Endodermal cell (in vitro differentiated cells): ENCODE measurements at regions not wholly inside any gene's neighbourhood (a gene's known extent, or its start where the extent isn't known, plus 50 kb on each side); places are given as distances from the start of the nearest gene placed in this dataset.
A peak's percentile ranks its signal among the peaks of the same experiment; 100 is the strongest.

Experiments
- DNase-seq: peaks from one replicate; pipeline ENCODE4 v3.0.0-alpha.2; 2017
- H3K27ac ChIP-seq: 2 replicates; pipeline ENCODE4 v1.5.1; 2013; ENCODE audit warnings: mild to moderate bottlenecking, low read depth, low read length, moderate library complexity
- H3K27me3 ChIP-seq: 2 replicates; pipeline ENCODE4 v1.6.1; 2013; ENCODE audit warnings: mild to moderate bottlenecking, low read length, moderate library complexity; ENCODE audit not compliant: insufficient read depth, control insufficient read depth, poor library complexity, severe bottlenecking
- H3K36me3 ChIP-seq: 2 replicates; pipeline ENCODE4 v1.7.0; 2013; ENCODE audit warnings: mild to moderate bottlenecking, low read length, moderate library complexity; ENCODE audit not compliant: control insufficient read depth, insufficient read depth
- H3K4me1 ChIP-seq: one replicate; pipeline ENCODE4 v1.7.0; 2013; ENCODE audit warnings: low read length; ENCODE audit not compliant: control insufficient read depth, insufficient read depth
- H3K4me3 ChIP-seq: 2 replicates; pipeline ENCODE4 v1.5.1; 2013; ENCODE audit warnings: mild to moderate bottlenecking, low read length, moderate library complexity
- H3K9ac ChIP-seq: 2 replicates; pipeline ENCODE4 v1.6.1; 2013; ENCODE audit warnings: mild to moderate bottlenecking, low read length, moderate library complexity; ENCODE audit not compliant: poor library complexity, severe bottlenecking; ENCODE audit errors: extremely low read depth
- H3K9me3 ChIP-seq: 2 replicates; pipeline ENCODE4 v1.6.1; 2013; ENCODE audit warnings: mild to moderate bottlenecking, low read length, moderate library complexity; ENCODE audit not compliant: control insufficient read depth
- H3K27ac Mint-ChIP-seq: 2 replicates; pipeline ENCODE4 v1.8.0; 2020; ENCODE audit warnings: mixed read lengths
- H3K27me3 Mint-ChIP-seq: 2 replicates; pipeline ENCODE4 v1.8.0; 2021; ENCODE audit warnings: mild to moderate bottlenecking, mixed read lengths; ENCODE audit not compliant: insufficient read depth
- H3K36me3 Mint-ChIP-seq: 2 replicates; pipeline ENCODE4 v1.8.0; 2020; ENCODE audit warnings: low read depth, mixed read lengths
- H3K4me1 Mint-ChIP-seq: 2 replicates; pipeline ENCODE4 v1.8.0; 2020; ENCODE audit warnings: mixed read lengths
- H3K4me3 Mint-ChIP-seq: 2 replicates; pipeline ENCODE4 v1.8.0; 2020; ENCODE audit warnings: mild to moderate bottlenecking, moderate library complexity, mixed read lengths
- H3K9me3 Mint-ChIP-seq: 2 replicates; pipeline ENCODE4 v1.8.0; 2020; ENCODE audit warnings: mild to moderate bottlenecking, mixed read lengths
- WGBS, 2 experiments: methylation state at CpG; one replicate each; pipeline versions ENCODE4 v1.1.5 to v1.1.7; 2013; ENCODE audit warnings: missing lambda C conversion rate in 2 of 2, mixed read lengths in 1 of 2; ENCODE audit not compliant: insufficient coverage in 1 of 2, insufficient read length in 1 of 2; 5-methylcytosine and 5-hydroxymethylcytosine counted together
- TF ChIP-seq, protein P1 (sequence below): fragments of 200-600 bp; sonication (generic); conservative IDR thresholded peaks from 2 replicates; pipeline ENCODE4 v1.5.0; 2021; ENCODE audit warnings: antibody characterized with exemption, mild to moderate bottlenecking

DNA sequence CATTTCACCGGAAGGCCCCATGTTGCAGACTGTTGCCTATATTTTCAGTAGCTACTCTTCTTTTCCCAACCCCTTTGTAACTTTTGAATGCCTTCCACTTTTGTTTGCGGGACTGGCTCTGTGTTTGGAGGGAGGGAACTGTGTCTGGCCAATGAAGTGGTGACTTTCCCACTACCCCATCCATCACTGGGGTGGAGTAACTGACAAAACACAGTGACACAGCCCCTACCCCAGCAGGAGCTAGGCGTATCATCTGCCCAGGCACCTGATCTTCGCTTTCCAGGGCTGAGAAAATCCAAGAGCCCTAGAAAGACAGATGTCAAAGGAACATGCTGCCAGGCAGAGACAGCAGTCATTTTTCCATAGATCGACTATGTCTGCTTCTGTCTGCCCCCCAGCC lies 710.6 kb upstream of the CELF2 start:
- H3K36me3 Mint-ChIP-seq, result no peaks in the 10 kb centered on the region
- no peaks in the 10 kb centered on the region for H3K9me3 Mint-ChIP-seq
- no peak overlapping the region for H3K27ac Mint-ChIP-seq

DNA sequence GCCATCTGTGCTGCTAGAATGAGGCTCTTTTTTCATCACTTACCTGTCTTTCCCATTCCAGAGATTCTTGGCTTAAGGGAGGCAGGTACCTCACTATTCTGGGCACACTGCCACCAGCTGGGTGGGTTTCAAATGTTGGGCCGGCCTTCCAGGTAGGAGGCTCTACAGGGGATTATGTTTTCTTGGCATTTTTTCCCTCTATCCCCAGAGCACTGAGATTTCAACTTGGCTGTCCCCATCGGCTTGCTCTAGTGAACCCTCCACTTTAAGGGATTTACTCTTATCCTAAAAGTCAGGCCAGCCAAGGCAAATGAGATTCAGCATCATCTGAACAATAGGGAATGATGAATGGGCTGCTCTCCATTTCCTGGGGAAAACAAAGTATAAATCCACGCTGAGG lies 710.1 kb upstream of the CELF2 start:
- Mint-ChIP-seq H3K4me1 (peaks cover 7% of the 10 kb centered on the region), H3K27ac (no peak overlapping the region), H3K9me3 (no peaks in the 10 kb centered on the region), H3K27me3 (no peaks in the 10 kb centered on the region), H3K36me3 (no peaks in the 10 kb centered on the region), H3K4me3 (no peak overlapping the region)
- Histone ChIP-seq H3K9ac (no peak overlapping the region), H3K27me3 (no peaks in the 10 kb centered on the region), H3K4me1 (no peaks in the 10 kb centered on the region), H3K4me3 (no peak overlapping the region), H3K9me3 (no peaks in the 10 kb centered on the region), H3K36me3 (no peaks in the 10 kb centered on the region), H3K27ac (peak overlapping the region; percentile 62)
- 80 to 87% methylated on average over 1 to 3 of the region's 3 CpGs for WGBS, 2 experiments
- TF ChIP-seq, protein P1, sequence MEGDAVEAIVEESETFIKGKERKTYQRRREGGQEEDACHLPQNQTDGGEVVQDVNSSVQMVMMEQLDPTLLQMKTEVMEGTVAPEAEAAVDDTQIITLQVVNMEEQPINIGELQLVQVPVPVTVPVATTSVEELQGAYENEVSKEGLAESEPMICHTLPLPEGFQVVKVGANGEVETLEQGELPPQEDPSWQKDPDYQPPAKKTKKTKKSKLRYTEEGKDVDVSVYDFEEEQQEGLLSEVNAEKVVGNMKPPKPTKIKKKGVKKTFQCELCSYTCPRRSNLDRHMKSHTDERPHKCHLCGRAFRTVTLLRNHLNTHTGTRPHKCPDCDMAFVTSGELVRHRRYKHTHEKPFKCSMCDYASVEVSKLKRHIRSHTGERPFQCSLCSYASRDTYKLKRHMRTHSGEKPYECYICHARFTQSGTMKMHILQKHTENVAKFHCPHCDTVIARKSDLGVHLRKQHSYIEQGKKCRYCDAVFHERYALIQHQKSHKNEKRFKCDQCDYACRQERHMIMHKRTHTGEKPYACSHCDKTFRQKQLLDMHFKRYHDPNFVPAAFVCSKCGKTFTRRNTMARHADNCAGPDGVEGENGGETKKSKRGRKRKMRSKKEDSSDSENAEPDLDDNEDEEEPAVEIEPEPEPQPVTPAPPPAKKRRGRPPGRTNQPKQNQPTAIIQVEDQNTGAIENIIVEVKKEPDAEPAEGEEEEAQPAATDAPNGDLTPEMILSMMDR, result no peak
- no peak for DNase-seq

More for the DNA sequence above, 710.6 kb upstream of the CELF2 start:
- Mint-ChIP-seq H3K4me1 (peaks cover 7% of the 10 kb centered on the region), H3K4me3 (no peak overlapping the region), H3K27me3 (no peaks in the 10 kb centered on the region)
- Histone ChIP-seq H3K27me3 (no peaks in the 10 kb centered on the region), H3K9ac (no peak overlapping the region), H3K9me3 (no peaks in the 10 kb centered on the region), H3K4me3 (no peak overlapping the region), H3K4me1 (no peaks in the 10 kb centered on the region), H3K36me3 (no peaks in the 10 kb centered on the region), H3K27ac (peak overlapping the region; percentile 62)
- DNase-seq, result no peak
- TF ChIP-seq, protein P1, result no peak
- WGBS, 2 experiments, result 60 to 89% methylated on average over 1 to 4 of the region's 5 CpGs

DNA sequence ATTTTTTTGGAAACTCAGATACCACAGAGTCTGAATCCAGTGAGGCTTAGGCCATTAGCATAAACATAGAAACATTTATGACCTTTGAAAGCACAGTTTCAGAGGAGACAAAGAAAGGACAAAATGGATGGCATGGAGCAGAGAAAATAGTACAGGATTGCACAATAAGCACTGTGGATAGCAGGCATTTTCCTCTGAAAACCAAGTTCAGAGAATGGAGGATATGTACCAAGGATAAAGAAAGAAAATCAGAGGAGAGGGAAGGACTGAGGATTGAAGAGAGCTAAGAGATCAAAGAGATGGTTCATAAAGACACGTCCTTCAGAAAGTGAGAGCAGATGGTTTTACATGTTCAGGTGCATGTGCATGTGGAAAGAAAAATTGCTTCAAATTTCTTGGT lies 707.2 kb upstream of the CELF2 start:
- Histone ChIP-seq H3K4me3 (no peak overlapping the region), H3K9ac (no peak overlapping the region), H3K27ac (no peak overlapping the region), H3K4me1 (no peaks in the 10 kb centered on the region), H3K36me3 (no peaks in the 10 kb centered on the region), H3K27me3 (no peaks in the 10 kb centered on the region), H3K9me3 (no peaks in the 10 kb centered on the region)
- no peak for DNase-seq
- Mint-ChIP-seq H3K9me3 (no peaks in the 10 kb centered on the region), H3K27me3 (no peaks in the 10 kb centered on the region), H3K36me3 (no peaks in the 10 kb centered on the region), H3K4me3 (no peak overlapping the region), H3K4me1 (no peaks in the 10 kb centered on the region), H3K27ac (no peak overlapping the region)
- TF ChIP-seq, protein P1, result no peak
- WGBS, 2 experiments, result 94 to 100% methylated on average over 1 of the region's 1 CpG
